Middle frontal gyrus (tissue), 1 donor: ENCODE measurements at regions not wholly inside any gene's neighbourhood (a gene's known extent, or its start where the extent isn't known, plus 50 kb on each side); places are given as distances from the start of the nearest gene placed in this dataset.
"Not testable (repeated sequence)": the region's sequence is repeated elsewhere in the genome, so short reads cannot be mapped to it uniquely, and the experiment has no call there.

Source experiments
- DNase-seq: peaks from one replicate; pipeline ENCODE4 v3.0.0-alpha.2; 2015; ENCODE audit warnings: low spot score; ENCODE audit errors: extremely low spot score

DNA sequence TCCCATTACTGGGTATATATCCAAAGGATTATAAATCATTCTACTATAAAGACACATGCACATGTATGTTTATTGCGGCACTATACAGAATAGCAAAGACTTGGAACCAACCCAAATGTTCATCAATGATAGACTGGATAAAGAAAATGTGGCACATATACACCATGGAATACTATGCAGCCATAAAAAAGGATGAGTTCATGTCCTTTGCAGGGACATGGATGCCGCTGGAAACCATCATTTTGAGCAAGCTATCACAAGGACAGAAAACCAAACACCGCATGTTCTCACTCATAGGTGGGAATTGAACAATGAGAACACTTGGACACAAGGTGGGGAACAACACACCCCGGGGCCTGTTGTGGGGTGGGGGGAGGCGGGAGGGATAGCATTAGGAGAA, 57.0 kb upstream of the NEUROD1 start:
- not testable (repeated sequence) for DNase-seq

DNA sequence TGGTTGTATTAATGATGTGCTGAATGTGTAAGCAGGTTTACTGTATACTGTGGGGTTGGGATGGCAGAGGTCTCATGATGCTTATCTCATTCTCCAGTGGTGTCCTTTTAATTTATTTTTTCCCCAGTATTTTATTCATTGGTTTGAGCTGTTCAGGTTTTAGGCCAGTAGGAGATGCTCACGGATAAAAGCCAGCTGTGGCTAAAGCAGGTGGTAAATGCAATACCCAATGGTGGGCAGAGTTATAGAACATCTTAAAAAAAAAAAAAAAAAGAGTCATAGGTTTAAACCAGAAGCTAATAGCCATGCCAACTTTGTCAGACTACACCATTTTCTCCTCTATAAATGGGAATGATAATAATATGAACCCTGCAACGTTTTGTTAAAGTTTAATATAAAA, 57.8 kb upstream of the NEUROD1 start:
- DNase-seq: no peak

GRCh38 chr2:181738563-181738962, 58.2 kb upstream of the NEUROD1 start:
- no peak for DNase-seq

- DNase-seq: no peak
Observed at GRCh38 chr2:181741756-181742155, 61.4 kb upstream of the NEUROD1 start.

- no peak for DNase-seq
Observed at GRCh38 chr2:181742361-181742760, 62.0 kb upstream of the NEUROD1 start.

- DNase-seq: peak; percentile 26
Observed at GRCh38 chr2:181742922-181743722, 62.8 kb upstream of the NEUROD1 start.

DNA sequence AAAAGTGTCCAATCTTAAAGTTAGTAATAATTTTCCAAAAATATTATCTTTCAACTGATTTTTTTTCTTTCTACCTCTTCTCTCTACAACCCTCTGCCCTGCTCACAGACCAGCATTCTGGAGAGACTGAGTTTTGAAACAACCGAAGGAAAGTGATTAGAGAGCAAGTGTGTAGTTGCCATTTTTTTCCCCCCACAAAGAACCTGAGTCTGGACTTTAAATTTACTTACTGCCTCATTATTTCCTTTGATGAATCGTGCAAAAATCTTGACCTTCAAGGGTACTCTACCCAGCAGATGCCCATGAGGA, 63.4 kb upstream of the NEUROD1 start:
- no peak for DNase-seq

- no peak for DNase-seq
Observed at GRCh38 chr2:181745796-181746540, 65.7 kb upstream of the NEUROD1 start.

DNA sequence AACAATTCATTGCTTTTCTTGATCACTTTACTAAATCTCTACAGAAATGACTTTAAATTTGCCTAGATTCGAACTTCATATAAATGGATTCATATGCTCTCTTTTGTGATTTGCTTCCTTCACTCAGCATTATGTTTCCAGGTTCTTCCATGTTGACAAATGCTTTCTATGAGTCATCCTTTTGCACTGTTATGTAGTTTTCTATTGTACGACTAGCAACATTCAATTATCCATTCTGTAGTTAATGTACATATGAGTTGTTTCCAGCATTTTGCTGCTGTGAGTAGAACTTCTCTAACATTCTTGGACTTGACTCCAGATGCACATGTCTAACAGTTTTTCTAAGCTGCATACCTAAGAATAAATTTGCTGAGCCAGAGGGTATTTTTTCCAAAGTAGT, 66.5 kb upstream of the NEUROD1 start:
- no peak for DNase-seq

- DNase-seq: no peak
Observed at GRCh38 chr2:181750305-181750704, 70.0 kb upstream of the NEUROD1 start.

DNA sequence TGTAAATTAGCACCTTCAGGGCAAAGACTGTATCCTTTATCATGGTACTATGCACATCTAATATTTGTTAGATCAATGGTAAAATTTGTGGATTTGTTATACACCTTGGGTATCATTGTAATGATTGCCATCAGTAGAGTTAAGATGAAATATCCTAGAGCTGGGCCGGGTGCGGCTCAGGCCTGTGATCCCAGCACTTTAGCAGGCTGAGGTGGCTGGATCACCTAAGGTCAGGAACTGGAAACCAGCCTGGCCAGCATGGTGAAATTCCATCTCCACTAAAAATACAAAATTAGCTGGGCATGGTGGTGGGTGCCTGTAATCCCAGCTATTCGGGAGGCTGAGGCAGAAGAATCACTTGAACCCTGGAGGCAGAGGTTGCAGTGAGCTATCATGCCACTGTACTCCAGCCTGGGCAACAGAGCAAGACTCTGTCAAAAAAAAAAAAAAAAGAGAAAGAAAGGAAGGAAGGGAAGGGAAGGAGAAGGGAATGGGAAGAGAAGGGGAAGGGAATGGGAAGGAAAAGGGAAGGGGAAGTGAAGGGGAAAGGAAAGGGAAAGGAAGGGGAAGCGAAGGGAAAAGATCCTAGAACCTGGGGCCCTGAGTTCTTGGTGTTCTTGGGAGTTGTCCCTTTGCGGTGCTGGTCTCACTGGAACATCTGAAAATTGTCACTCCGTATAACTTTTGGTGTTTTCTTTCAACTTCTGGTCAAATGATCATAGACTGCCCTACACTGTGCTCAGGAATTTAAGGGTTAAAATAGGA, 71.1 kb upstream of the NEUROD1 start:
- DNase-seq: no peak

GRCh38 chr2:181752301-181752700, 72.0 kb upstream of the NEUROD1 start:
- no peak for DNase-seq

GRCh38 chr2:181753686-181754085, 73.4 kb upstream of the NEUROD1 start:
- no peak for DNase-seq

DNA sequence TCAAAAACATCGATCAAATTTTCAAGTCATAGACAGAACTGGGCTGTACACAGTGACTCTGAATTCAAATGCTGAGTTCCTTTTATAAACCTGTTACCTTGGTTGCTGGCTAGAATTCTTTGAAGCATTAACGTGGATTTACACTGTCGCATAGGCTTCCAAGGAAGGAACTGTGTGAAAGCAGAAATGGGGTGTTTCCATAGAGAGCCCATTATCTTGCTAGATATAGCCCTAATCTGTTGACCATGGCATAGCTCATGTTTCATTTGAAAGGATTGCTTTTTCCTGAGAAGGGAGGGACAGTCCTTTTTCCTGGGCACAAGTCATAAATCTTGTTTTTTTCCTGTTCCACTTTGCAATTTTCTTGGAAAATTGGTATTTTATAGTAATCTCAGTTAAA, 73.8 kb upstream of the NEUROD1 start:
- no peak for DNase-seq

- DNase-seq: no peak
Observed at GRCh38 chr2:181755181-181755580, 74.9 kb upstream of the NEUROD1 start.

- no peak for DNase-seq
Observed at GRCh38 chr2:181760521-181760920, 80.2 kb upstream of the NEUROD1 start.

- no peak for DNase-seq
Observed at GRCh38 chr2:181761175-181761574, 80.9 kb upstream of the NEUROD1 start.

- no peak for DNase-seq
Observed at GRCh38 chr2:181762000-181762399, 81.7 kb upstream of the NEUROD1 start.

- no peak for DNase-seq
Observed at GRCh38 chr2:181762848-181763247, 82.5 kb upstream of the NEUROD1 start.

DNA sequence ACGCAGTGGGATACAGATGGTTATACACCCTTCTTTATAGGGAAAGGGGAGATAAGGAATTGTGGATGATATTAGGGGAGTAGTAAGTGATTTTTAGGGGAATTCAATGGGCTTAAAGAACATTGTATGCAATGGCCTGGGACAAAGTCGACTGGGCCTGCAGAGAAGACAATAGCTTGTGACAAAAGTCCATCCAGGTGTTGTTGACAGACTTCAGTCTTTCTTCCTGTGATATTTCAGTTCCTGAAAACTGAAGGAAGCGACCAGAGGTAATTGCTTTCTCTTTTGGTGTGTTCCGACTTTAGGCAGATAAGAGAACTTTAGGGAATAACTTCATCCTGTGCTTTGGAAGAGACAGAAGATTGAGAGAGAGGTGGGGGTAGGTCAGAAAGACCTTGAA, 83.1 kb upstream of the NEUROD1 start:
- DNase-seq: no peak

- DNase-seq: no peak
Observed at GRCh38 chr2:181764095-181764963, 84.0 kb upstream of the NEUROD1 start.
